Adipose tissue (tissue), 3 donors: ENCODE measurements at regions not wholly inside any gene's neighbourhood (a gene's known extent, or its start where the extent isn't known, plus 50 kb on each side); places are given as distances from the start of the nearest gene placed in this dataset.
"Not testable (repeated sequence)": the region's sequence is repeated elsewhere in the genome, so short reads cannot be mapped to it uniquely, and the experiment has no call there.

Experiments
- H3K27ac ChIP-seq: one replicate; pipeline ENCODE4 v1.5.1; 2013; ENCODE audit warnings: low read depth, low read length
- WGBS, 3 donors: extraction: QIAGEN DNeasy Blood & Tissue Kit; methylation state at CpG; one replicate each; pipeline ENCODE4 v1.1.7; 2013; 5-methylcytosine and 5-hydroxymethylcytosine counted together
- donor health status: healthy with polysubstance abuse.
- donor health status: Bipolar disorder and iron deficiency.
- donor health status: healthy.

DNA sequence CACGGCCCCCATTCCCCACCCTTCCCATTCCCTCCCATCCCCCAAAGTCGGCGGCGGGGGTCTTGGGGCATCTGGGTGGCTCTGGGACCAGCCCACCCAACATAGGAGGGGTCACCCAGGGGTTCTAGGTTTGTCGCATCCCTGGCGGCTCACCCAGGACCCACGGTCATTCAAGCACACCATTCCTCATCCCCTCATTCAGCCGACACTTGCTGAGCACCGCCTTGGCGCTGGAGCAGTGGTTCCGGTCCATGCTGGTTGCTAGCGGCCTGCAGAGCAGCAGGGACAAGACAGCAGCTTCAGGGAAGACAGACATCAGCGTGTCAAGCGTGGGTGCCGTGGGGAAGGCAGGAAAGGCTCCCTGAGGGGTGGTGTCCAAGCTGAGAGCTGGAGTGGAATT lies 50.5 kb upstream of the OTOS start:
- no peak overlapping the region for H3K27ac ChIP-seq
- WGBS, 3 donors = 84 to 91% (median 86%) methylated on average over 15 of the region's 15 CpGs

DNA sequence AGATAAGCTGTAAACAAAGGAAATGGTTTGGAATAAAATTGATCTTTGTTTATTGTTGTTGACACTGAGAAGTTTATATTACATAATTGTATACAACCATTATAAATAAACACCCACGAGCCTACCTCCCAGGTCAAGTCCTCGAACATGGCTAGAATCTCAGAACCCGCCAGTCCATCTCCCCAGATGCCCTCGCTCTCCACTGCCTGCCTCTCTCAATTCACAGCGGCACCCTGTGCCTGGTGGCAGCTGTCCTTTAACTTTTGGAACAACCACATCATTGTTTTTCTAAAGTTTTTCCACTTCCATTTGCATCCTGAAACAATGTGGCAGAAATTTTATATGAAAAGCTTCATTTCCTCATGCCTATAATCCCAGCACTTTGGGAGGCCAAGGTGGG lies 52.2 kb upstream of the OTOS start:
- 76 to 85% (median 79%) methylated on average over 5 of the region's 5 CpGs for WGBS, 3 donors
- H3K27ac ChIP-seq = no peak overlapping the region

GRCh38 chr2:240194341-240194762 lies 53.9 kb upstream of the OTOS start:
- WGBS, 3 donors = 19 to 33% (median 30%) methylated on average over 10 of the region's 10 CpGs

GRCh38 chr2:240195316-240195861 lies 54.9 kb upstream of the OTOS start:
- no peak overlapping the region for H3K27ac ChIP-seq
- 82 to 90% (median 89%) methylated on average over 10 of the region's 10 CpGs for WGBS, 3 donors

More at GRCh38 chr2:240194341-240194762, 53.9 kb upstream of the OTOS start:
- H3K27ac ChIP-seq = not testable (repeated sequence)

DNA sequence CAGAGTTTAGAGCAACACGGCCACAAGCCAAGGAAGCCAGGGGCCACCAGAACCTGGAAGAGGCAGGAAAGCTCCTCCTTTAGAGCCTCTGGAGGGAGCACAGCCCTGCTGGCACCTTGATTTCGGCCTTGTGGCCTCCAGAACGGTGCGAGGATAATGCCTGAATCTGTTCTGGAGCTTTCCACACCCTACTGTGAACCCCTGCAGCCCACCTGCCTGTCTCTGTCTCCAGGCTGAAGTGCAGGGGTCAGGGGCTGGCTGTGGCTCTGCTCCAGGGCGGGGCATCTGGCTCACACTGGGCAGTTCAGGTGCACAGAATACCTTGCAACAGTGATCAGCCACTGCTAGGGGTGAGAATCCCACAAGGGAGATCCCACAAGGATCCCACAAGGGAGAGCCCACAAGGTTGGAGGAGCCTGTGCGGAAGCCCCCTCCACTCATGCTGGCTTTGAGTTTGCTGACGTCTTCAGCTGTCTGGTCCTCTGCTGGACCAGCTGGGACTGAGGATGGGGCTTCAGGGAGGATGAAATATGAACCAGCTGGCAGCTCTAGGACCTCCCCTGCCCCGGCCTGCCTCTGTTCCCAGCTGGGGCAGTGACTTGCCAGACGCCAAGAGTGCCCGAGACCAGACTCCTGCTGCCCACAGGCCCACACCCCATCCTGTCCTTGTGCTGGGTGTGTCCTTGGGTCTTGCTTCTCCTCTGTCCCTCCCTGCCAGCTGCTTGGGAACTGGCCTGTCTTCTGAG lies 56.4 kb upstream of the OTOS start:
- 87% methylated on average over 10 of the region's 10 CpGs for WGBS, 3 donors
- no peak overlapping the region for H3K27ac ChIP-seq

DNA sequence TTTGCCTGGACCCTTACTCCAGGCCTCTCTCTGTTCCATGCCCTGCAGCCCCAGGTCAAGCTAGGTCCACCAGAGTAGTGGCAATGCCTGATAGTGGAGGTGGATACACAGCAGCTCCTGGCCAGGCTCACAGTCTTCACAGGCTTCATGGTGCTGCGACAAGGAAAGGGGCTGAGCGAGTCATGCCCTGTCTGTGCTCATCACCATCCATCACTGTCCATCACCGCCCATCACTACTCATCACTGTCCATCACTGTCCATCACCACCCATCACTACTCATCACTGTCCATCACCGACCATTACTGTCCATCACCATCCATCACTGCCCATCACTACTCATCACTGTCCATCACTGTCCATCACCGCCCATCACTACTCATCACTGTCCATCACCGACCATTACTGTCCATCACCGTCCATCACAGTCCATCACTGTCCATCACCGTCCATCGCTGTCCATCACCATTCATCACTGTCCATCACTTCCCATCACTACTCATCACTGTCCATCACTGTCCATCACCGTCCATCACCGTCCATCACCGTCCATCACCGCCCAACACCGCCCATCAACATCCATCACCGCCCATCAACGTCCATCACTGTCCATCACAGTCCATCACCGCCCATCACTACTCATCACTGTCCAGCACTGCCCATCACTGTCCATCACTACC lies 57.1 kb upstream of the OTOS start:
- 93 to 97% (median 93%) methylated on average over 17 of the region's 17 CpGs for WGBS, 3 donors

DNA sequence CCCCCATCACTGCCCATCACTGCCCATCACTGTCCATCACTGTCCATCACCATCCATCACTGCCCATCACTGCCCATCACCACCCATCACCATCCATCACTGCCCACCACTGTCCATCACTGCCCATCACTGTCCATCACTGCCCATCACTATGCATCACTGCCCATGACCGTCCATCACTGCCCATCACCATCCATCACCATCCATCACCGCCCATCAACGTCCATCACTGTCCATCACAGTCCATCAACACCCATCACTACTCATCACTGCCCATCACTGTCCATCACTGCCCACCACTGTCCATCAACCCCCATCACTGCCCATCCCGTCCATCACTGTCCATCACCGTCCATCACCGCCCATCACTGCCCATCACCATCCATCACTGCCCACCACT lies 57.8 kb upstream of the OTOS start:
- no peak overlapping the region for H3K27ac ChIP-seq
- WGBS, 3 donors = 85 to 96% (median 96%) methylated on average over 6 of the region's 6 CpGs

More for the DNA sequence above, 57.1 kb upstream of the OTOS start:
- H3K27ac ChIP-seq = no peak overlapping the region

DNA sequence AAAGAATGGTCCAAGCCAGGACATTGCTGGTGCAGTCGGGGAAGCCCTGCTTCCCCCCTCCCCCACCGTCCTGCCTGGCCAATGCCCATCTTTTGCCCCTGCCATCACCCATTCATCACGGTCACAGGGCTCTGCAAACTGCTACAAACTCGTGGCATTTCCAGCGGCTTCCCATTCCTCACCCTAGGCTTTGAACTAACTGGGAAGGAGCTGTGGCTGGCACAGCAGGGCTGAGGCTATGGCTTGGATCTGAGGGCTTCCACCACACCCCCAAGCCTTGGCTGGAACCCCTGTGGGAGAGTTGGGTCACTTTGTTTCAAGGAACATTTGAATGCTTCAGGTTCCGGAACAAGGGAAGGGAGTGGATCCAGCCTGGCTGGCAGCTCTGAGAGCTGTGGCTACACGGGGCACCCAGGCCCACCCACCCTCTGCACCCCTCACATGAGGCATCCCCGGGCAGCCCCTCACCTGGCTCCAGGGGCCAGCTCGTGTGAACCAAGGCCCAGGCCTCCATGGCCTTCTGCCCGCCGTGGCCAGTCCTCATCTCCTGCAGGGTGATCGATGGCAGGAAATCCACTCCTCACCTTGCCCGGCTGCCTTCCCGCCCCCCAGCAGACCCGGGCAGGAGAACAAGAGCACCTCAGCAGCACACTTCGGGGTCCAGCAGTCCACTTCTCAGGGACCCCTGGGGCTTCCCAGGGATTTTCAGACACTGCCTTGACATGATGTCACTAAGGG lies 58.8 kb upstream of the OTOS start:
- H3K27ac ChIP-seq = no peak overlapping the region
- 78 to 87% (median 84%) methylated on average over 15 to 16 of the region's 16 CpGs for WGBS, 3 donors

DNA sequence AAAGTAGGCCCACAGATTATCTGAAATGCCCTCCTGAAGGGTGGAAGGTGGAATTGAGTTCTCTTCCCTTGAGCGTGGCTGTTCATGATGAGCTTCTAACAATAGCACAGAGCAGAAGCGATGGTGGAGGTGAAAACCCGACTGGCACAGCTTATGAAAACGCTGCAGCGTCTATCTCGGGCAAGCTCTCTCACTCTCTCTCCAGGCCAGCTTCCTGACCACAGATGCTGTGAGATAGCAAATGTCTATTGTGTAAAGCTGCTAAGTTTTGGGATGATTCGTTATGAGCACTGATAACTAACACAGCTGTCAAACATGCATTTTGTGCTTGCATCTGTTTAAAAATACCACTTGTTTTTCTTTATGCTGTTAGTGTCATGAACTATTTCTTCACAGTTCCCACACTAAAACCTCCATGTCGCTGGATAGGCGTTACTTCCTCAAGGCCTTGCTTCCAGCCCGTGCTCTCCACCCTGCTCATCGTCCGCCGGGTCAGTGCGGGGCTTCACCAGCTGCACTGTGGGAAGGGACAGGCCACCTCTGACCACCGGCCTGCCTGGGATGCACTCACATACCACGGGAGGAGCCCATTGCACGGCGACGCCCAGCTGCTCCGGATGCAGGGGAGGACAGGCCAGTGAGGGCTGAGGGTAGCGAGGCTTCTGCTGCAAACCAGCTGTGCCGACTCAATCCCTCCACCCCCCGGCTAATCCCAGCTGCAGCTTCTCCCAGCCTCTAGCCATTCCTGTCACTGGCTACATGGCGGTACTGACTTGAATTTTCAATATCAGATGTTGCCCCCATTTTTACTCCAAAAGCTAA lies 60.0 kb upstream of the OTOS start:
- WGBS, 3 donors = 46 to 51% (median 49%) methylated on average over 23 to 24 of the region's 24 CpGs
- H3K27ac ChIP-seq = no peak overlapping the region

GRCh38 chr2:240201866-240202265 lies 61.4 kb upstream of the OTOS start:
- 75 to 86% (median 81%) methylated on average over 9 of the region's 9 CpGs for WGBS, 3 donors
- no peak overlapping the region for H3K27ac ChIP-seq

GRCh38 chr2:240202586-240202985 lies 62.1 kb upstream of the OTOS start:
- WGBS, 3 donors = 48 to 76% (median 75%) methylated on average over 5 of the region's 5 CpGs
- no peak overlapping the region for H3K27ac ChIP-seq

- no peak overlapping the region for H3K27ac ChIP-seq
- 77 to 84% (median 79%) methylated on average over 13 of the region's 13 CpGs for WGBS, 3 donors
Observed at GRCh38 chr2:240203031-240203787, 62.8 kb upstream of the OTOS start.

DNA sequence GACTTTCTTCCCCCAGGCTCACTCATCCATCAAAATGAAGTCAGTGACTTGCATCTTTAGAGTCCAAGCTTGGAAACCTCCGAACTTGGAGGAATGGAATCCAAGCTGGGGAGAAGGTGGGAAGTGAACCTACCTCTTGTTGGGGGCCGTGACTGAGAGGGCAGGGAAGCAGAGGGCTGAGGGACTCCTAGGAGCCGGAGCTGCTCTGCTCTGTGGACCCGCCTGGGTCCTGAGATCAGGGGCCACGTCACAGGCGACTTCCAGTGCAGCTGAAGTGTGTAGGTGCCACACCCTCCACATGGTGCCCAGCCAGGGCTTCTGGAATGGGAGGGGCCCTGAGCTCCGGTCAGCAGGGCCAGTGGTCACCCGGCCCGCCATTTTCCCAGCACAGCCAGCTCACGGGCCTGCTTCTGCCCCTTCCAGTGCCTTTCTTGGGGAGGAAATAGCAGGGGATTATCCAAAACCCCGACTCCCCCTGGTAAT lies 63.4 kb upstream of the OTOS start:
- no peak overlapping the region for H3K27ac ChIP-seq
- WGBS, 3 donors = 69 to 80% (median 79%) methylated on average over 11 of the region's 11 CpGs

- whole genome bisulfite sequencing, 3 donors = 78 to 82% (median 78%) methylated on average over 17 of the region's 17 CpGs
- no peak overlapping the region for H3K27ac ChIP-seq
Observed at GRCh38 chr2:240204431-240205276, 64.2 kb upstream of the OTOS start.

- no peak overlapping the region for H3K27ac ChIP-seq
- 44 to 67% (median 46%) methylated on average over 3 of the region's 3 CpGs for WGBS, 3 donors
Observed at GRCh38 chr2:240205348-240205747, 64.9 kb upstream of the OTOS start.

DNA sequence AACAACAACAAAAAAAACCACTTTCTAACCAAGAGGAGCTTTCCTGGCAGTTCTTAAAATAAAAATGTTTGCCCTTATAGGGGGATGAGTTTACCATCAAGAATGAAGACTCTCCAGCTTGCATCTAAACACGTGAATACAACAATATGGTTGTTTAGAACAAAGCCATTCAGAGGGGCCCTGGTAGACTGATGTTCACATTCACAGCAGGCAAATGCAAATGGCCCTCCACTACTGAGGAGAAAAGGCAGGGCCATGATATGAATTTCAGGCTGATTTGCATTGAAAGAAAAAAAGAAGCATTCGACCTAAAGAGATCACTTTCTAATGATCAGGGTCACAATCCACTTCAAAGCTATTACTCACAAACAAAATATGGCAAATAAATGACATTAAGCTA lies 65.3 kb upstream of the OTOS start:
- WGBS, 3 donors = 26 to 40% (median 27%) methylated on average over 2 of the region's 2 CpGs
- no peak overlapping the region for H3K27ac ChIP-seq

DNA sequence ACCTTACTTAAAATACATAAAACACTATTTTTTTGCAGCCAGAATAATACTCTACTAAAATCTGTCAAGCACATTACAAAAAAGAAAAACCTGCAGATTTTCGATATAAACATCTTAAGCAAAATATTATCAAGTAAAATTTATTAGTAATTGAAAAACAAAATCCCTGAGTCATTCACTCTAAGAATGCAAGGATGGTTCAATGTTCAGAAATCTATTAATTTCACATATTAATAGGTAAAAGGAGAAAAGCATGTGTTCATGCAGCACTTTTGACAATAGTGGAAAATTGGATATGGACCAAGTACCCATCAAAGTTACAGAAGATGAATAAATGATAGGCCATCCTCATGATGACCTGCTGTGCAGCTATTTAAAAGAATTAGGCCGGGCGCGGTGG lies 66.2 kb upstream of the OTOS start:
- 94 to 98% (median 97%) methylated on average over 4 of the region's 4 CpGs for WGBS, 3 donors
- no peak overlapping the region for H3K27ac ChIP-seq
